ENCODE measurements at regions not wholly inside any gene's neighbourhood (a gene's known extent, or its start where the extent isn't known, plus 50 kb on each side); places are given as distances from the start of the nearest gene placed in this dataset.

DNA sequence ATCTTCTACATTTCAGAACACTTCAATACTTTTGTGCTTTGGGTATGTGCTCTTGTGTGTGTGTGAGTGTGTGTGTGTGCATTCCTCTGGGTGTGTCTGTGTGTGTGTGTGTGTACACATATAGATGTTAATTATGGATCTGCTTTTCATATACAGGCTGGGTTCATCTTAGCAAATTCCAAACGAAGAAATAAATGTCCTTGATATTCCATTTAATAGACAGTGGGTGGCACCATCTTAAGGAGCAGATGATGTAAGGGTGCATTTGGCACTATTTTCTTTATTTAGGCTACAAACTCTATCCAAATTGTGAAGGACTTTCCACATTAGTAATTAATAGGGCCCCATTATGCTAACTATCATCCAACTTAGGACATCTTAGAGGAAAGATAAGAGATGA lies 425.8 kb upstream of the POU3F3 start:
- TF ChIP-seq, protein P1, sequence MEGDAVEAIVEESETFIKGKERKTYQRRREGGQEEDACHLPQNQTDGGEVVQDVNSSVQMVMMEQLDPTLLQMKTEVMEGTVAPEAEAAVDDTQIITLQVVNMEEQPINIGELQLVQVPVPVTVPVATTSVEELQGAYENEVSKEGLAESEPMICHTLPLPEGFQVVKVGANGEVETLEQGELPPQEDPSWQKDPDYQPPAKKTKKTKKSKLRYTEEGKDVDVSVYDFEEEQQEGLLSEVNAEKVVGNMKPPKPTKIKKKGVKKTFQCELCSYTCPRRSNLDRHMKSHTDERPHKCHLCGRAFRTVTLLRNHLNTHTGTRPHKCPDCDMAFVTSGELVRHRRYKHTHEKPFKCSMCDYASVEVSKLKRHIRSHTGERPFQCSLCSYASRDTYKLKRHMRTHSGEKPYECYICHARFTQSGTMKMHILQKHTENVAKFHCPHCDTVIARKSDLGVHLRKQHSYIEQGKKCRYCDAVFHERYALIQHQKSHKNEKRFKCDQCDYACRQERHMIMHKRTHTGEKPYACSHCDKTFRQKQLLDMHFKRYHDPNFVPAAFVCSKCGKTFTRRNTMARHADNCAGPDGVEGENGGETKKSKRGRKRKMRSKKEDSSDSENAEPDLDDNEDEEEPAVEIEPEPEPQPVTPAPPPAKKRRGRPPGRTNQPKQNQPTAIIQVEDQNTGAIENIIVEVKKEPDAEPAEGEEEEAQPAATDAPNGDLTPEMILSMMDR (IDR thresholded peaks at IDR 0.05) = no peak
- no peak for TF ChIP-seq POLR2A (IDR thresholded peaks at IDR 0.05)
